H1 (cell line): ENCODE measurements at regions not wholly inside any gene's neighbourhood (a gene's known extent, or its start where the extent isn't known, plus 50 kb on each side); places are given as distances from the start of the nearest gene placed in this dataset.

Experiments used
- ATF3 ChIP-seq: IDR thresholded peaks from 2 replicates; pipeline ENCODE4 v1.6.1; 2011; ENCODE audit warnings: low read depth, mild to moderate bottlenecking, low read length; ENCODE audit not compliant: insufficient read depth
- CBX8 ChIP-seq: fragments of 300-800, 300-1000 bp; sonication (generic); IDR thresholded peaks from 2 replicates; pipeline ENCODE4 v1.7.1; 2016; ENCODE audit warnings: low read depth, low read length, borderline replicate concordance
- CHD2 ChIP-seq: IDR thresholded peaks from 2 replicates; pipeline ENCODE4 v1.6.1; 2012; ENCODE audit warnings: low read length, improper control_type of control experiment
- HDAC6 ChIP-seq: IDR thresholded peaks from one replicate; pipeline ENCODE4 v1.7.1; 2012; ENCODE audit warnings: low read depth, mild to moderate bottlenecking, inconsistent platforms, low read length, moderate library complexity
- JUND ChIP-seq: IDR thresholded peaks from 2 replicates; pipeline ENCODE4 v1.6.1; 2011; ENCODE audit warnings: mild to moderate bottlenecking, improper control_type of control experiment, low read length
- POLR2A ChIP-seq, 2 experiments: IDR thresholded peaks; 1 replicate in 1 of 2; 2 replicates in 1 of 2; pipeline ENCODE4 v1.6.1; 2011; ENCODE audit warnings: low read depth in 2 of 2, low read length in 2 of 2, mild to moderate bottlenecking in 2 of 2; ENCODE audit errors: control extremely low read depth in 1 of 2
- POLR2AphosphoS5 ChIP-seq: IDR thresholded peaks from 2 replicates; pipeline ENCODE4 v1.6.1; 2011; ENCODE audit warnings: low read depth, low read length
- RNF2 ChIP-seq: fragments of 200-900, 300-1000 bp; sonication (generic); IDR thresholded peaks from 2 replicates; pipeline ENCODE4 v1.7.1; 2016; ENCODE audit warnings: borderline replicate concordance, low read depth, mild to moderate bottlenecking, antibody characterized with exemption, low read length; ENCODE audit not compliant: poor library complexity, severe bottlenecking; ENCODE audit errors: missing control alignments
- SIRT6 ChIP-seq: IDR thresholded peaks from one replicate; pipeline ENCODE4 v1.7.1; 2012; ENCODE audit warnings: low read length, inconsistent platforms
- TEAD4 ChIP-seq: IDR thresholded peaks from 2 replicates; pipeline ENCODE4 v1.6.1; 2012; ENCODE audit warnings: low read depth, low read length, inconsistent platforms, mixed read lengths
- TF ChIP-seq, protein P1 (sequence below): fragments of 300-600 bp; sonication (generic); IDR thresholded peaks from 2 replicates; pipeline ENCODE4 v1.7.1; 2012; ENCODE audit warnings: low read length, moderate library complexity, mild to moderate bottlenecking, inconsistent platforms; ENCODE audit not compliant: insufficient replicate concordance

DNA sequence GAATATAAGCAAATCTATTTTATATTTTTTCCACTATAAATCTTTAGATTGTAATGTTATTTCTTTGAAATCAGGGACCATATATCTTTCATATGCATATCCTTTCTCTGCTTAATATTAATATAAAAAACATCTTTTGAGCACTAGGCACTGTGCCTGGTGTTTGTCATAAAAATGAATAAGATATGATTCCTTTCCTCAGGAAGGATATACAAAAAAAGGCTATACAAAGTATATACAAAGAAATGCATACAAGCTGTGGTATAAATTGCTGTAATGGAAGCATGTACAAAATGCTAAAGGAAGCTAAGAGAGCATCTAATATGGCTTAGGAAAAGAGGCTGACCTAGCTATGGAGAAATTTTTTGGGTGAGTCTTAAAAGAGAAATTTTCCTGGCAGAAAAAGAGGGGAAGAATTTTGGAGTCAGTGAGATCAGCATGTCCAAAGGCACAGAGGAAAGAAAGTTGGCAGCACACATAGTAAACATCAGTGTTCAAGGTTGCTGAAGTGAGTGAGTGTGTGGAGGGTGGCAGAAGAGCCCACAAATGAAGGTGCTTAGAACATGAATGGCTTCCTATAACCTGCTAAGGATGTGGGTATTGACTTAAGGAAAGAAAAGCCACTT lies 500.0 kb downstream of the SPRY1 start (continued):
- TF ChIP-seq, protein P1, sequence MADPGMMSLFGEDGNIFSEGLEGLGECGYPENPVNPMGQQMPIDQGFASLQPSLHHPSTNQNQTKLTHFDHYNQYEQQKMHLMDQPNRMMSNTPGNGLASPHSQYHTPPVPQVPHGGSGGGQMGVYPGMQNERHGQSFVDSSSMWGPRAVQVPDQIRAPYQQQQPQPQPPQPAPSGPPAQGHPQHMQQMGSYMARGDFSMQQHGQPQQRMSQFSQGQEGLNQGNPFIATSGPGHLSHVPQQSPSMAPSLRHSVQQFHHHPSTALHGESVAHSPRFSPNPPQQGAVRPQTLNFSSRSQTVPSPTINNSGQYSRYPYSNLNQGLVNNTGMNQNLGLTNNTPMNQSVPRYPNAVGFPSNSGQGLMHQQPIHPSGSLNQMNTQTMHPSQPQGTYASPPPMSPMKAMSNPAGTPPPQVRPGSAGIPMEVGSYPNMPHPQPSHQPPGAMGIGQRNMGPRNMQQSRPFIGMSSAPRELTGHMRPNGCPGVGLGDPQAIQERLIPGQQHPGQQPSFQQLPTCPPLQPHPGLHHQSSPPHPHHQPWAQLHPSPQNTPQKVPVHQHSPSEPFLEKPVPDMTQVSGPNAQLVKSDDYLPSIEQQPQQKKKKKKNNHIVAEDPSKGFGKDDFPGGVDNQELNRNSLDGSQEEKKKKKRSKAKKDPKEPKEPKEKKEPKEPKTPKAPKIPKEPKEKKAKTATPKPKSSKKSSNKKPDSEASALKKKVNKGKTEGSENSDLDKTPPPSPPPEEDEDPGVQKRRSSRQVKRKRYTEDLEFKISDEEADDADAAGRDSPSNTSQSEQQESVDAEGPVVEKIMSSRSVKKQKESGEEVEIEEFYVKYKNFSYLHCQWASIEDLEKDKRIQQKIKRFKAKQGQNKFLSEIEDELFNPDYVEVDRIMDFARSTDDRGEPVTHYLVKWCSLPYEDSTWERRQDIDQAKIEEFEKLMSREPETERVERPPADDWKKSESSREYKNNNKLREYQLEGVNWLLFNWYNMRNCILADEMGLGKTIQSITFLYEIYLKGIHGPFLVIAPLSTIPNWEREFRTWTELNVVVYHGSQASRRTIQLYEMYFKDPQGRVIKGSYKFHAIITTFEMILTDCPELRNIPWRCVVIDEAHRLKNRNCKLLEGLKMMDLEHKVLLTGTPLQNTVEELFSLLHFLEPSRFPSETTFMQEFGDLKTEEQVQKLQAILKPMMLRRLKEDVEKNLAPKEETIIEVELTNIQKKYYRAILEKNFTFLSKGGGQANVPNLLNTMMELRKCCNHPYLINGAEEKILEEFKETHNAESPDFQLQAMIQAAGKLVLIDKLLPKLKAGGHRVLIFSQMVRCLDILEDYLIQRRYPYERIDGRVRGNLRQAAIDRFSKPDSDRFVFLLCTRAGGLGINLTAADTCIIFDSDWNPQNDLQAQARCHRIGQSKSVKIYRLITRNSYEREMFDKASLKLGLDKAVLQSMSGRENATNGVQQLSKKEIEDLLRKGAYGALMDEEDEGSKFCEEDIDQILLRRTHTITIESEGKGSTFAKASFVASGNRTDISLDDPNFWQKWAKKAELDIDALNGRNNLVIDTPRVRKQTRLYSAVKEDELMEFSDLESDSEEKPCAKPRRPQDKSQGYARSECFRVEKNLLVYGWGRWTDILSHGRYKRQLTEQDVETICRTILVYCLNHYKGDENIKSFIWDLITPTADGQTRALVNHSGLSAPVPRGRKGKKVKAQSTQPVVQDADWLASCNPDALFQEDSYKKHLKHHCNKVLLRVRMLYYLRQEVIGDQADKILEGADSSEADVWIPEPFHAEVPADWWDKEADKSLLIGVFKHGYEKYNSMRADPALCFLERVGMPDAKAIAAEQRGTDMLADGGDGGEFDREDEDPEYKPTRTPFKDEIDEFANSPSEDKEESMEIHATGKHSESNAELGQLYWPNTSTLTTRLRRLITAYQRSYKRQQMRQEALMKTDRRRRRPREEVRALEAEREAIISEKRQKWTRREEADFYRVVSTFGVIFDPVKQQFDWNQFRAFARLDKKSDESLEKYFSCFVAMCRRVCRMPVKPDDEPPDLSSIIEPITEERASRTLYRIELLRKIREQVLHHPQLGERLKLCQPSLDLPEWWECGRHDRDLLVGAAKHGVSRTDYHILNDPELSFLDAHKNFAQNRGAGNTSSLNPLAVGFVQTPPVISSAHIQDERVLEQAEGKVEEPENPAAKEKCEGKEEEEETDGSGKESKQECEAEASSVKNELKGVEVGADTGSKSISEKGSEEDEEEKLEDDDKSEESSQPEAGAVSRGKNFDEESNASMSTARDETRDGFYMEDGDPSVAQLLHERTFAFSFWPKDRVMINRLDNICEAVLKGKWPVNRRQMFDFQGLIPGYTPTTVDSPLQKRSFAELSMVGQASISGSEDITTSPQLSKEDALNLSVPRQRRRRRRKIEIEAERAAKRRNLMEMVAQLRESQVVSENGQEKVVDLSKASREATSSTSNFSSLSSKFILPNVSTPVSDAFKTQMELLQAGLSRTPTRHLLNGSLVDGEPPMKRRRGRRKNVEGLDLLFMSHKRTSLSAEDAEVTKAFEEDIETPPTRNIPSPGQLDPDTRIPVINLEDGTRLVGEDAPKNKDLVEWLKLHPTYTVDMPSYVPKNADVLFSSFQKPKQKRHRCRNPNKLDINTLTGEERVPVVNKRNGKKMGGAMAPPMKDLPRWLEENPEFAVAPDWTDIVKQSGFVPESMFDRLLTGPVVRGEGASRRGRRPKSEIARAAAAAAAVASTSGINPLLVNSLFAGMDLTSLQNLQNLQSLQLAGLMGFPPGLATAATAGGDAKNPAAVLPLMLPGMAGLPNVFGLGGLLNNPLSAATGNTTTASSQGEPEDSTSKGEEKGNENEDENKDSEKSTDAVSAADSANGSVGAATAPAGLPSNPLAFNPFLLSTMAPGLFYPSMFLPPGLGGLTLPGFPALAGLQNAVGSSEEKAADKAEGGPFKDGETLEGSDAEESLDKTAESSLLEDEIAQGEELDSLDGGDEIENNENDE, result no peak
- TF ChIP-seq HDAC6 (no peak), SIRT6 (no peak), CBX8 (no peak), TEAD4 (no peak), POLR2A (IDR thresholded peaks at IDR 0.05; ENCODE audit: control extremely low read depth in 1 of 2, low read depth in 2 of 2, low read length in 2 of 2) (no peak), RNF2 (no peak), JUND (no peak), POLR2AphosphoS5 (no peak), ATF3 (no peak), CHD2 (no peak)
